HCT116 (cell line): ENCODE measurements at regions not wholly inside any gene's neighbourhood (a gene's known extent, or its start where the extent isn't known, plus 50 kb on each side); places are given as distances from the start of the nearest gene placed in this dataset.

Source experiments
- ATAC-seq: fragments of 200-7000 bp; cut with Tn5 transposase; 2 replicates; pipeline ENCODE4 v1.9.1; 2020; ENCODE audit warnings: mild to moderate bottlenecking, moderate library complexity
- BruUV-seq: library from RNA; stranded (reverse); fragments of 400-500 nt; replicated peaks from 2 replicates; lab custom pipeline; 2021; lab: Mats Ljungman, UMichigan
- CTCF ChIA-PET: fragments of 300-600 bp; sonication (Branson Sonifier 250); formaldehyde crosslinking; loops from one replicate; lab custom pipeline; 2021; ENCODE audit warnings: antibody characterized with exemption; lab: Charles Lee
- POLR2A ChIA-PET: fragments of 300-600, 350-600 bp; sonication (Branson Sonifier 250); formaldehyde crosslinking; loops from one replicate; lab custom pipeline; 2021; ENCODE audit warnings: antibody characterized with exemption; lab: Charles Lee
- RAD21 ChIA-PET, 2 experiments: fragments of 300-600 bp; sonication (Branson Sonifier 250); formaldehyde crosslinking; loops; one replicate each; lab custom pipeline; 2023; ENCODE audit warnings: low total read pairs in 2 of 2; ENCODE audit not compliant: uncharacterized antibody in 2 of 2, unreplicated experiment in 2 of 2, low non-redundant PET in 1 of 2; lab: Charles Lee
- DNase-seq: peaks from one replicate; pipeline ENCODE4 v3.0.0-alpha.2; 2010; ENCODE audit warnings: low read depth, low spot score
- H2AFZ ChIP-seq: fragments of 200-600 bp; shearing (Covaris generic), sonication (generic); 2 replicates; pipeline ENCODE4 v1.6.1; 2017; ENCODE audit warnings: low read depth, mixed run types, mixed read lengths, antibody characterized with exemption, low read length; ENCODE audit not compliant: poor library complexity, severe bottlenecking
- H3K27ac ChIP-seq: 2 replicates; pipeline ENCODE4 v1.5.1; 2012; ENCODE audit warnings: low read depth, low read length
- H3K27me3 ChIP-seq: fragments of 200-600 bp; sonication (generic); 2 replicates; pipeline ENCODE4 v1.6.1; 2016; ENCODE audit warnings: mixed run types, low read length, mixed read lengths; ENCODE audit not compliant: insufficient read depth
- H3K36me3 ChIP-seq, 2 experiments: fragments of 200-500 bp in 1 of 2; fragments of 200-600 bp in 1 of 2; sonication (Bioruptor generic) in 1 of 2; sonication (generic) in 1 of 2; 2 replicates each; pipeline versions ENCODE4 v1.5.1 to v1.6.1; 2014 to 2016; ENCODE audit warnings: low read length in 2 of 2, inconsistent platforms in 1 of 2, mixed read lengths in 1 of 2, mixed run types in 1 of 2; ENCODE audit not compliant: insufficient read depth in 2 of 2, control insufficient read depth in 1 of 2
- H3K4me1 ChIP-seq, 2 experiments: fragments of 200-600 bp in 1 of 2; sonication (generic) in 1 of 2; 2 replicates each; pipeline versions ENCODE4 v1.5.1 to v1.6.1; 2012 to 2017; ENCODE audit warnings: low read length in 2 of 2, inconsistent platforms in 1 of 2, mild to moderate bottlenecking in 1 of 2, mixed read lengths in 1 of 2, mixed run types in 1 of 2, moderate library complexity in 1 of 2; ENCODE audit not compliant: insufficient read depth in 2 of 2, control insufficient read depth in 1 of 2
- H3K4me2 ChIP-seq: fragments of 200-600 bp; sonication (generic); 2 replicates; pipeline ENCODE4 v1.6.1; 2017; ENCODE audit warnings: mixed run types, low read length, mixed read lengths
- H3K4me3 ChIP-seq, 2 experiments: fragments of 200-600 bp in 1 of 2; sonication (generic) in 1 of 2; replicated peaks in 1 of 2; 2 replicates each; pipeline ENCODE4 v1.5.1; 2011 to 2016; ENCODE audit warnings: low read length in 2 of 2, control low read depth in 1 of 2, low read depth in 1 of 2, mild to moderate bottlenecking in 1 of 2, mixed read lengths in 1 of 2, mixed run types in 1 of 2
- H3K79me2 ChIP-seq: fragments of 200-600 bp; sonication (generic); 2 replicates; pipeline ENCODE4 v1.6.1; 2017; ENCODE audit warnings: mild to moderate bottlenecking, mixed run types, low read length, moderate library complexity, mixed read lengths; ENCODE audit not compliant: insufficient read depth
- H3K9ac ChIP-seq: fragments of 200-600 bp; sonication (generic); 2 replicates; pipeline ENCODE4 v1.6.1; 2016; ENCODE audit warnings: low read length, mixed read lengths
- H3K9me2 ChIP-seq: fragments of 200-600 bp; sonication (generic), shearing (Covaris generic); 2 replicates; pipeline ENCODE4 v1.6.1; 2017; ENCODE audit warnings: mixed run types, mild to moderate bottlenecking, moderate library complexity; ENCODE audit not compliant: insufficient read depth
- H3K9me3 ChIP-seq, 2 experiments: fragments of 200-500 bp in 1 of 2; fragments of 200-600 bp in 1 of 2; sonication (Bioruptor generic) in 1 of 2; sonication (generic) in 1 of 2; 2 replicates each; pipeline ENCODE4 v1.6.1; 2014 to 2017; ENCODE audit warnings: low read length in 2 of 2, mixed read lengths in 2 of 2, inconsistent platforms in 1 of 2, low read depth in 1 of 2, mild to moderate bottlenecking in 1 of 2, mixed run types in 1 of 2, moderate library complexity in 1 of 2; ENCODE audit not compliant: control insufficient read depth in 1 of 2, insufficient read depth in 1 of 2
- H4K20me1 ChIP-seq: fragments of 200-600 bp; sonication (generic), shearing (Covaris generic); 2 replicates; pipeline ENCODE4 v1.6.1; 2017; ENCODE audit warnings: mixed run types, mild to moderate bottlenecking, moderate library complexity; ENCODE audit not compliant: insufficient read depth
- EZH2 ChIP-seq: fragments of 200-600 bp; sonication (generic); IDR thresholded peaks from 2 replicates; pipeline ENCODE4 v1.6.1; 2017; ENCODE audit warnings: antibody characterized with exemption, mixed run types
- EZH2phosphoT487 ChIP-seq: fragments of 200-600 bp; IDR thresholded peaks from 2 replicates; pipeline ENCODE4 v1.6.1; 2018; ENCODE audit warnings: antibody characterized with exemption, borderline replicate concordance
- MAX ChIP-seq: IDR thresholded peaks from 2 replicates; pipeline ENCODE4 v1.6.1; 2012
- POLR2AphosphoS5 ChIP-seq: IDR thresholded peaks from 2 replicates; pipeline ENCODE4 v1.6.1; 2011; ENCODE audit warnings: mild to moderate bottlenecking, low read depth, low read length, moderate library complexity
- RAD21 ChIP-seq: IDR thresholded peaks from 2 replicates; pipeline ENCODE4 v1.6.1; 2012; ENCODE audit warnings: low read depth, mild to moderate bottlenecking
- REST ChIP-seq: IDR thresholded peaks from 2 replicates; pipeline ENCODE4 v1.6.1; 2012; ENCODE audit warnings: low read depth
- SP1 ChIP-seq: IDR thresholded peaks from 2 replicates; pipeline ENCODE4 v1.6.1; 2012; ENCODE audit warnings: low read depth
- SRF ChIP-seq: IDR thresholded peaks from 2 replicates; pipeline ENCODE4 v1.6.1; 2012; ENCODE audit warnings: low read depth
- TCF7L2 ChIP-seq: IDR thresholded peaks from 2 replicates; pipeline ENCODE4 v1.7.0; 2011; ENCODE audit warnings: borderline replicate concordance, inconsistent platforms; ENCODE audit not compliant: insufficient read depth, insufficient read length; ENCODE audit errors: extremely low read depth
- ZFX ChIP-seq: fragments of 450-650 bp; IDR thresholded peaks from 2 replicates; pipeline ENCODE4 v1.6.1; 2017
- ZNF274 ChIP-seq: fragments of 200-500 bp; sonication (Bioruptor generic); IDR thresholded peaks from 2 replicates; pipeline ENCODE4 v1.6.1; 2014; ENCODE audit warnings: mild to moderate bottlenecking, low read depth, low read length, inconsistent platforms
- intact Hi-C: fragments of 100-400 bp; cut with micrococcal nuclease; formaldehyde crosslinking; loops from 2 replicates; pipeline ENCODE4 v1.10.0; 2022
- TF ChIP-seq, protein P1 (sequence below): IDR thresholded peaks from 2 replicates; pipeline ENCODE4 v1.6.1; 2012
- TF ChIP-seq, protein P2 (sequence below): IDR thresholded peaks from 2 replicates; pipeline ENCODE4 v1.6.1; 2011; ENCODE audit warnings: mild to moderate bottlenecking, low read length, moderate library complexity; ENCODE audit not compliant: insufficient replicate concordance; ENCODE audit errors: extremely low read depth

DNA sequence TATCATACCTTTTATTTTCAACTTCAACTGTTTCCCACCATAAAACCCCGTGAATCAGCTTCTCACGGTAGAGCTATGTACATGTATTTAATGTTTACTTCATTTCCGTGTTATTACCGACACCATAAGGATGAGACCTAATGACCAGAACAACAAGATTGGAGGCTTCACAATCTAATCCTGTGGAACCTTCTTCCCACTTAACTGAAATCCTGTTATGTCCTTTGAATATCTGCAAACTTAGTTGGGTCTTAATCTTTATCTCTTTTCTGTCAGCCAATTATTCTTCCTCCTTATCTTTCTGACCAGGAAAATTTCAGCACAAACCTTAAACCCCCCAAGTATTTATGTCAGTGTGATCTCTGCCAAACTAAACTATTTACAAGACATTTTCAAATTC is 214.4 kb downstream of the TMX3 start:
- CTCF ChIA-PET, result no interaction called here
- Histone ChIP-seq H3K9ac (no peak overlapping the region), H3K79me2 (no peaks in the 10 kb centered on the region), H2AFZ (no peak overlapping the region), H3K4me1 (no peaks in the 10 kb centered on the region), H4K20me1 (no peaks in the 10 kb centered on the region), H3K9me2 (no peaks in the 10 kb centered on the region), H3K27me3 (no peaks in the 10 kb centered on the region), H3K36me3 (no peaks in the 10 kb centered on the region), H3K4me3 (no peak overlapping the region), H3K4me2 (no peak overlapping the region), H3K27ac (no peak overlapping the region), H3K9me3 (peaks cover 5 to 10% of the 10 kb centered on the region in 2 experiments; a peak in 2 of 4 replicates)
- RAD21 ChIA-PET, result no interaction called here
- ATAC-seq (no peak), DNase-seq (no peak)
- POLR2A ChIA-PET, result no interaction called here
- intact Hi-C loops, result no loop called here
- TF ChIP-seq MAX (no peak), RAD21 (no peak), SRF (no peak), TCF7L2 (no peak), SP1 (no peak), EZH2phosphoT487 (no peak), POLR2AphosphoS5 (no peak), EZH2 (no peak), ZNF274 (no peak), ZFX (no peak), REST (no peak)
- TF ChIP-seq, protein P1, sequence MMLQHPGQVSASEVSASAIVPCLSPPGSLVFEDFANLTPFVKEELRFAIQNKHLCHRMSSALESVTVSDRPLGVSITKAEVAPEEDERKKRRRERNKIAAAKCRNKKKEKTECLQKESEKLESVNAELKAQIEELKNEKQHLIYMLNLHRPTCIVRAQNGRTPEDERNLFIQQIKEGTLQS, result no peak
- TF ChIP-seq, protein P2, sequence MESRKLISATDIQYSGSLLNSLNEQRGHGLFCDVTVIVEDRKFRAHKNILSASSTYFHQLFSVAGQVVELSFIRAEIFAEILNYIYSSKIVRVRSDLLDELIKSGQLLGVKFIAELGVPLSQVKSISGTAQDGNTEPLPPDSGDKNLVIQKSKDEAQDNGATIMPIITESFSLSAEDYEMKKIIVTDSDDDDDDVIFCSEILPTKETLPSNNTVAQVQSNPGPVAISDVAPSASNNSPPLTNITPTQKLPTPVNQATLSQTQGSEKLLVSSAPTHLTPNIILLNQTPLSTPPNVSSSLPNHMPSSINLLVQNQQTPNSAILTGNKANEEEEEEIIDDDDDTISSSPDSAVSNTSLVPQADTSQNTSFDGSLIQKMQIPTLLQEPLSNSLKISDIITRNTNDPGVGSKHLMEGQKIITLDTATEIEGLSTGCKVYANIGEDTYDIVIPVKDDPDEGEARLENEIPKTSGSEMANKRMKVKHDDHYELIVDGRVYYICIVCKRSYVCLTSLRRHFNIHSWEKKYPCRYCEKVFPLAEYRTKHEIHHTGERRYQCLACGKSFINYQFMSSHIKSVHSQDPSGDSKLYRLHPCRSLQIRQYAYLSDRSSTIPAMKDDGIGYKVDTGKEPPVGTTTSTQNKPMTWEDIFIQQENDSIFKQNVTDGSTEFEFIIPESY, result no peak
- no TSS peak for BruUV-seq
